ENCODE measurements at regions not wholly inside any gene's neighbourhood (a gene's known extent, or its start where the extent isn't known, plus 50 kb on each side); places are given as distances from the start of the nearest gene placed in this dataset.

- no peak for TF ChIP-seq POLR2A (IDR thresholded peaks at IDR 0.05)
- TF ChIP-seq, protein P1, sequence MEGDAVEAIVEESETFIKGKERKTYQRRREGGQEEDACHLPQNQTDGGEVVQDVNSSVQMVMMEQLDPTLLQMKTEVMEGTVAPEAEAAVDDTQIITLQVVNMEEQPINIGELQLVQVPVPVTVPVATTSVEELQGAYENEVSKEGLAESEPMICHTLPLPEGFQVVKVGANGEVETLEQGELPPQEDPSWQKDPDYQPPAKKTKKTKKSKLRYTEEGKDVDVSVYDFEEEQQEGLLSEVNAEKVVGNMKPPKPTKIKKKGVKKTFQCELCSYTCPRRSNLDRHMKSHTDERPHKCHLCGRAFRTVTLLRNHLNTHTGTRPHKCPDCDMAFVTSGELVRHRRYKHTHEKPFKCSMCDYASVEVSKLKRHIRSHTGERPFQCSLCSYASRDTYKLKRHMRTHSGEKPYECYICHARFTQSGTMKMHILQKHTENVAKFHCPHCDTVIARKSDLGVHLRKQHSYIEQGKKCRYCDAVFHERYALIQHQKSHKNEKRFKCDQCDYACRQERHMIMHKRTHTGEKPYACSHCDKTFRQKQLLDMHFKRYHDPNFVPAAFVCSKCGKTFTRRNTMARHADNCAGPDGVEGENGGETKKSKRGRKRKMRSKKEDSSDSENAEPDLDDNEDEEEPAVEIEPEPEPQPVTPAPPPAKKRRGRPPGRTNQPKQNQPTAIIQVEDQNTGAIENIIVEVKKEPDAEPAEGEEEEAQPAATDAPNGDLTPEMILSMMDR (IDR thresholded peaks at IDR 0.05) = no peak
- peaks cover 0 to 22% of the 10 kb centered on the region in 2 donors for H3K4me1 ChIP-seq
- H3K27ac ChIP-seq = peak overlapping the region in 2 of 3 donors; percentile 31 to 36
- H3K9me3 ChIP-seq = no peaks in the 10 kb centered on the region
- no peak overlapping the region for H3K4me3 ChIP-seq (replicated peaks in 1 of 3)
- no peak for DNase-seq
- WGBS, 2 donors = 89 to 91% methylated on average over 7 of the region's 7 CpGs
- intact Hi-C loops (cut with DNase I) = no loop called here
- no peaks in the 10 kb centered on the region for H3K36me3 ChIP-seq
- no peaks in the 10 kb centered on the region for H3K27me3 ChIP-seq
These were observed 70.3 kb upstream of the RMDN2 start for GRCh38 chr2:37854676-37855282.

DNA sequence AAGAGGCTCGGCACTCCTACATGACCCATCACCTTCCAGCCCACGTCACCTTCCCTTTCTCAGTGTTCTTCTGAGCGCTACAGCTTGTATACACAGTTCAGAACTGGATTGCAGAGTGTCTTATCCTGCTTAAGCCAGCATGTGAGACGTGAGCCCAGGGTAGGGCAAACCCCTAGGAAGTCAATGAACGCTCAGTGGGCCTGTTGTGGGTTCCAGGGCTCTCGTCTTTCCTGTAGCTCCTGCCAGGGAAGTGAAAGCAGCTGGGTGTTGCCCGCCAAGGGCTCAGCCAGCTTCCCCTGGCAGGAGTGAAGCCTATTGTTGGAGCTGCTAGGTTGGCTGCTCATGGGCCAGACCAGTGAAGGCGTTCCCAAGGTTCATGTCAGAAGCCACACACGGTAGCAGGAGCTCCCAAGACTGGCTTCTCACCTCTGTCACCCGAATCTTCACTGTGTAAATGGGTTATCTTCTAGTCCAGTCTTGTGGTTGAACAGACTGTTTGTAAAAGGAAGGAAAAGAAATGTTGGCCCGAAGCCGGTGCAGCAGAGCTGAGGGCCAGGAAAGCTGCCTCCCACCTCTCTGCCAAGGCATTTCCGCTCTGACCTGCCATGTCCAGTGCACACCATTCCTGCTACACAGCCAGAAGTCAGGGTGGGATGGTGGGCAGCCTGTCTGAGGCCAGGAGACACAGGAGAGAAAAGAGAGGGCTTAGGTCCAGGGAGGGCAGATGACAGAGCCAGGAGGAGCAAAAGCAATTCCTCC is 69.6 kb upstream of the RMDN2 start:
- Histone ChIP-seq H3K9me3 (no peaks in the 10 kb centered on the region), H3K4me3 (replicated peaks in 1 of 3) (no peak overlapping the region), H3K27ac (peak overlapping the region; percentile 0 to 36 (median 31)), H3K36me3 (no peaks in the 10 kb centered on the region), H3K4me1 (peaks cover 0 to 22% of the 10 kb centered on the region in 2 donors), H3K27me3 (no peaks in the 10 kb centered on the region)
- WGBS, 2 donors = 65 to 75% methylated on average over 13 of the region's 13 CpGs
- TF ChIP-seq, protein P1 (IDR thresholded peaks at IDR 0.05) = no peak
- no peak for TF ChIP-seq POLR2A (IDR thresholded peaks at IDR 0.05)
- intact Hi-C loops (cut with DNase I) = no loop called here
- DNase-seq = peak in 1 of 2 donors; percentile 4

- DNase-seq = no peak
- H3K4me3 ChIP-seq (replicated peaks in 1 of 3) = no peak overlapping the region
- peaks cover 0 to 22% of the 10 kb centered on the region in 2 donors for H3K4me1 ChIP-seq
- intact Hi-C loops (cut with DNase I) = no loop called here
- H3K27ac ChIP-seq = peak overlapping the region in 2 of 3 donors; percentile 18 to 31
- no peaks in the 10 kb centered on the region for H3K9me3 ChIP-seq
- no peaks in the 10 kb centered on the region for H3K27me3 ChIP-seq
- no peak for TF ChIP-seq POLR2A (IDR thresholded peaks at IDR 0.05)
- TF ChIP-seq, protein P1 (IDR thresholded peaks at IDR 0.05) = no peak
- 67 to 77% methylated on average over 7 of the region's 7 CpGs for WGBS, 2 donors
- no peaks in the 10 kb centered on the region for H3K36me3 ChIP-seq
These were observed 68.9 kb upstream of the RMDN2 start for GRCh38 chr2:37856101-37856751.

DNA sequence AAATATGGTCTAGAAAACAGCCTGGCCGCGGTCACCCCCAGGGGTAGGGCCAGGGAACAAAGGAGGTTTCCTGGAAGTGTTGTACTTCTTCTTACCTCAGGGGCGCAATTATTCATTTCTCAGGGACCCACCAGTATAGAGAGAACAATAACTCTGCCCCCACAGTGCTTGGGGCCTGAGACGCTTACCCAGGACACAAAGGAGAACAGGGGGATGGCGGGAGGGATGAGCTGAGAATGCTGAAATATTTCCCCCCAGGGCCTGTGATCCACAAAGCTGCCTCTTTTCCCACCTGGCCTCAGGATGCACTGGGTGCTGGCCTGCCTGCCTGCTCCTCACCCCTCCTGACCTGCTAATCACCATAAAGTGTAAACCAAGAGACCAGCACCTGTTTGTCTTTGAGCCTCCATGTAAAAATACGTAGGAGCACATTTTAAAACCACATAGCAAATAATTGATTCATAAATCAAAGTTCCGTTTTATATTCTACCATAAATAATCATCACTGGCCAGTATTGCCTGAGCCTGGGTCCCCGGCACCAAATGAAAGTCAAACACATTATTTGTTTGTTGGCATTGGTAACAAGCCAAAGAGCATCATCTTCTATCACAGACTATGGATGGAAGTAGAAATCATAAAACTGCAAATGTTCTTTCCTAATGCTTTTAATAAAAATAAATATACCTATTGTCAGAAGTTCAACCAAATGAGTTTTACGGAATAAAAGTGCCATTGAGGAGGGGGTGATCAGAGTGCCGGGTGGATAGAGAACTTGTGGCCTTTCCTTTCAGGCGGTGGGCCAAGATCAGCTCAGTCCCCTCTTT is 67.3 kb upstream of the RMDN2 start:
- no peaks in the 10 kb centered on the region for H3K36me3 ChIP-seq
- intact Hi-C loops (cut with DNase I) = no loop called here

More for the DNA sequence above, 67.3 kb upstream of the RMDN2 start:
- Histone ChIP-seq H3K4me1 (peaks cover 0 to 22% of the 10 kb centered on the region in 2 donors), H3K4me3 (replicated peaks in 1 of 3) (no peak overlapping the region), H3K27ac (no peak overlapping the region), H3K9me3 (no peaks in the 10 kb centered on the region), H3K27me3 (no peaks in the 10 kb centered on the region)
- DNase-seq = no peak
- 79 to 86% methylated on average over 11 of the region's 11 CpGs for WGBS, 2 donors
- TF ChIP-seq, protein P1 (IDR thresholded peaks at IDR 0.05) = no peak
- TF ChIP-seq POLR2A (IDR thresholded peaks at IDR 0.05) = no peak
